Ovary (tissue), 3 donors: ENCODE measurements at regions not wholly inside any gene's neighbourhood (a gene's known extent, or its start where the extent isn't known, plus 50 kb on each side); places are given as distances from the start of the nearest gene placed in this dataset.

Source experiments
- CTCF ChIP-seq, 3 donors: fragments of 450-650 bp in 2 of 3; fragments of 200-600 bp in 1 of 3; IDR thresholded peaks; one replicate each; pipeline versions ENCODE4 v1.5.1 to v1.8.0; 2016 to 2022; ENCODE audit warnings: antibody characterized with exemption in 3 of 3, mild to moderate bottlenecking in 1 of 3
- EP300 ChIP-seq: sonication (generic); formaldehyde crosslinking; IDR thresholded peaks from one replicate; pipeline ENCODE4 v1.6.1; 2017; ENCODE audit warnings: antibody characterized with exemption
- donor health status: DM: no; HTN: no; CAD: no.

GRCh38 chr16:65468133-65468532, 346.3 kb upstream of the CDH11 start:
- no peak for TF ChIP-seq CTCF (IDR thresholded peaks at IDR 0.05)
- no peak for TF ChIP-seq EP300
